ENCODE measurements at regions not wholly inside any gene's neighbourhood (a gene's known extent, or its start where the extent isn't known, plus 50 kb on each side); places are given as distances from the start of the nearest gene placed in this dataset.

DNA sequence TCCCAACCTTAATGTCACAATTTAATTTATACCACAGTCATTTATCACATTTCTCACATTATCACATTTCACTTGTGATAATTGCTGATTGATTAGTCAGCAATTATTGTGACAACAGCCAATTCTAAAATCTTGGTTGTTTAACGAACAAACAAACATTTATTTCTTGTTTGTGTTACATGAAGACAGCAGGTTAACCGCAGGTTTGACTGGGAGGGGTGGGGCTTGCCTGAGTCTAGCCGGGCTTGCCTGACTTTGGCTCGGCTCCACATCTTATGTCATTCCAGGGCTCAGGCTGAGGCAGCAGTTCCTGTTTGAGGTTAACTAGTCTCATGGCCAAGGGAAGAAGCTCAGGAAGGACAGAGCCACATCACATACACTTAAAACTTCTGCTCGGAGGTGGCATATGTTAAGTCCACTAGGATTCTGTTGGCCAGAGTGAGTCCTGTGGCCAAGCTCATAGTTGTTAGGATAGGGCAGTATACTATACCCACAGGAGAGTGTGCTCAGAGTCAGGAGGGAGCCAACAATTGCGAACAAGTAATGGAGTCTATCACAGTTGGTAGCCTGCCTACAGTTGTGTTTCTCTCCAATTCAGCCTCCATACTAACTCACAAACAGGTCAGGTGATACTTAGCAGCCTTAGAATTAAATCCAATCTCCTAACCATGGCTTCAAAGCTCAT lies 90.0 kb upstream of the IFNGR1 start:
- H3K27ac ChIP-seq = 0 out of 2 replicates have a peak overlapping the region, but pooled peaks have one; percentile 11
- no peaks in the 10 kb centered on the region for H3K27me3 ChIP-seq (ENCODE audit: insufficient read depth, low read depth)
- H3F3A ChIP-seq (ENCODE audit: insufficient read depth, low read depth) = no peaks in the 10 kb centered on the region
- H4K20me1 ChIP-seq (ENCODE audit: insufficient read depth) = no peaks in the 10 kb centered on the region
- no peaks in the 10 kb centered on the region for H3K36me3 ChIP-seq (ENCODE audit: low read depth)
- H3K4me1 ChIP-seq (replicated peaks; ENCODE audit: insufficient read depth) = peaks cover 23% of the 10 kb centered on the region
- intact Hi-C loops (cut with micrococcal nuclease; ENCODE audit: unreplicated experiment) = loop anchor here (2.0 kb wide), 1 partner anchor 30 kb away; no protein-coding TSS in a partner anchor
- BruUV-seq (replicated peaks) = no TSS peak
- H3K79me2 ChIP-seq (ENCODE audit: low read depth) = no peaks in the 10 kb centered on the region
- peak overlapping the region; percentile 30 for H3K4me2 ChIP-seq
- peak; percentile 77 to 90 for DNase-seq
- no peaks in the 10 kb centered on the region for H3K9me3 ChIP-seq (ENCODE audit: insufficient read depth, low read depth)
- no peaks in the 10 kb centered on the region for H3K9me2 ChIP-seq (ENCODE audit: insufficient read depth)
- H3K4me3 ChIP-seq = no peak overlapping the region
- TF ChIP-seq EZH2 (IDR thresholded peaks at IDR 0.05; ENCODE audit: low read depth) = no peak
- TF ChIP-seq, protein P1, sequence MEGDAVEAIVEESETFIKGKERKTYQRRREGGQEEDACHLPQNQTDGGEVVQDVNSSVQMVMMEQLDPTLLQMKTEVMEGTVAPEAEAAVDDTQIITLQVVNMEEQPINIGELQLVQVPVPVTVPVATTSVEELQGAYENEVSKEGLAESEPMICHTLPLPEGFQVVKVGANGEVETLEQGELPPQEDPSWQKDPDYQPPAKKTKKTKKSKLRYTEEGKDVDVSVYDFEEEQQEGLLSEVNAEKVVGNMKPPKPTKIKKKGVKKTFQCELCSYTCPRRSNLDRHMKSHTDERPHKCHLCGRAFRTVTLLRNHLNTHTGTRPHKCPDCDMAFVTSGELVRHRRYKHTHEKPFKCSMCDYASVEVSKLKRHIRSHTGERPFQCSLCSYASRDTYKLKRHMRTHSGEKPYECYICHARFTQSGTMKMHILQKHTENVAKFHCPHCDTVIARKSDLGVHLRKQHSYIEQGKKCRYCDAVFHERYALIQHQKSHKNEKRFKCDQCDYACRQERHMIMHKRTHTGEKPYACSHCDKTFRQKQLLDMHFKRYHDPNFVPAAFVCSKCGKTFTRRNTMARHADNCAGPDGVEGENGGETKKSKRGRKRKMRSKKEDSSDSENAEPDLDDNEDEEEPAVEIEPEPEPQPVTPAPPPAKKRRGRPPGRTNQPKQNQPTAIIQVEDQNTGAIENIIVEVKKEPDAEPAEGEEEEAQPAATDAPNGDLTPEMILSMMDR (conservative IDR thresholded peaks at IDR 0.05) = no peak
- no peak overlapping the region for H2AFZ ChIP-seq
- POLR2A ChIA-PET (ENCODE audit: unreplicated experiment) = interaction anchor here (0.6 kb wide), 1 partner anchor 754 kb away, joined by 3 read pairs; no protein-coding TSS in a partner anchor
- CTCF ChIA-PET = no interaction called here

DNA sequence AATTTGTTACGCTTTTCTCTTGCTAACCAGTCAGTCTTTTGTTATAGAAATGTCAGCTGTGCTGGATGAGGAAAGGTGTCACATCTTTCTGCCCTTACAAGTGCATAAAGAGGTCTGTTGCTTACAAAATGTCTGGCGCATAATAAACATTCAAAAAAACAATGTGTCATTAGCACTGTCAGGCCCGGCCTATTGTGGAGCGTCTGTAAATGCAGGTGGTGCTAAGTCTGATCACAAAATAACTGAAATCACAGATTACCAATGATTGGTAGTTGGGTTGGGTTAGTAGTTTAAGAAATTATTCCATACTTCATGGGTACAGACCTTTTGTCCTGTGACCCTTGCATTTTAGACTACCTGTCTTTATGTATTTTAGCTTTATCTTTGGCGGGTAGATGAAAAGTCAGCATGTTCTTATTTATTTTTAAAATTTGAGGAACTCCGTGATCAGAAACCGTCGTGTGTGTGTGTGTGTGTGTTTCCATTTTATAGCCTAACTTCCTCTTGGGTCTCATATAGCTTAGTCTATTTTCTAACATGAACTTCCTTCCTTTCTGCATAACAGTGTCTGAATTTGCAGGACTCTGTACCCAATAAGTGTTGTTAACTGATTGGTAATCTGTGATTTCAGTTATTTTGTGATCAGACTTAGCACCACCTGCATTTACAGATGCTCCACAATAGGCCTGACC lies 88.1 kb upstream of the IFNGR1 start:
- no peaks in the 10 kb centered on the region for H4K20me1 ChIP-seq (ENCODE audit: insufficient read depth)
- no peaks in the 10 kb centered on the region for H3K9me2 ChIP-seq (ENCODE audit: insufficient read depth)
- H3K27me3 ChIP-seq (ENCODE audit: insufficient read depth, low read depth) = no peaks in the 10 kb centered on the region
- CTCF ChIA-PET = no interaction called here
- H3K4me2 ChIP-seq = no peak overlapping the region
- no peaks in the 10 kb centered on the region for H3K79me2 ChIP-seq (ENCODE audit: low read depth)
- no peaks in the 10 kb centered on the region for H3F3A ChIP-seq (ENCODE audit: insufficient read depth, low read depth)
- peaks cover 20% of the 10 kb centered on the region for H3K4me1 ChIP-seq (replicated peaks; ENCODE audit: insufficient read depth)
- H3K36me3 ChIP-seq (ENCODE audit: low read depth) = no peaks in the 10 kb centered on the region
- no peak for DNase-seq
- POLR2A ChIA-PET (ENCODE audit: unreplicated experiment) = no interaction called here
- no peak for TF ChIP-seq EZH2 (IDR thresholded peaks at IDR 0.05; ENCODE audit: low read depth)
- TF ChIP-seq, protein P1 (conservative IDR thresholded peaks at IDR 0.05) = no peak
- intact Hi-C loops (cut with micrococcal nuclease; ENCODE audit: unreplicated experiment) = no loop called here
- H3K27ac ChIP-seq = no peak overlapping the region
- H3K4me3 ChIP-seq = no peak overlapping the region
- no peak overlapping the region for H2AFZ ChIP-seq
- H3K9me3 ChIP-seq (ENCODE audit: insufficient read depth, low read depth) = no peaks in the 10 kb centered on the region
- no TSS peak for BruUV-seq (replicated peaks)

DNA sequence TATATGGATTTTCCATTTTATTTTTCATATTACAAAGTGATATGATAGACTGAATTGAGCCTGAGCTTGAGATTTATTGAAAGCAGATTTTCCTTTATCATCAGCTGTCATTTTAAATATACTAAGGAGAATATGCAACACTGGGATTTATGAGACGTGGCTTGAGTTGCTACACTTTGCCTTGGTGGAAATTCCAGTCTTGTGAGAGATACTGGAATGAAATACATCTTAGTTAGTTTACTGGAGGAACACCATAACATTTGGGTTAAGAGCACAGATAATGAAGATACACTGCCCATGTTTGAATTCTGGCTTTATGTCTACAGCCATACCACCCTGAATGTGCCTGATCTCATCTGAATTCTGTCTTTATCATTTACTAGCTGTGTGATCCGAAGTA lies 86.5 kb upstream of the IFNGR1 start:
- Histone ChIP-seq H3K27ac (no peak overlapping the region), H4K20me1 (ENCODE audit: insufficient read depth) (no peaks in the 10 kb centered on the region), H2AFZ (no peak overlapping the region), H3K27me3 (ENCODE audit: insufficient read depth, low read depth) (no peaks in the 10 kb centered on the region), H3K4me1 (replicated peaks; ENCODE audit: insufficient read depth) (peaks cover 20% of the 10 kb centered on the region), H3K4me3 (no peak overlapping the region), H3K4me2 (no peak overlapping the region), H3K79me2 (ENCODE audit: low read depth) (no peaks in the 10 kb centered on the region), H3K36me3 (ENCODE audit: low read depth) (no peaks in the 10 kb centered on the region), H3F3A (ENCODE audit: insufficient read depth, low read depth) (no peaks in the 10 kb centered on the region), H3K9me2 (ENCODE audit: insufficient read depth) (no peaks in the 10 kb centered on the region), H3K9me3 (ENCODE audit: insufficient read depth, low read depth) (no peaks in the 10 kb centered on the region)
- CTCF ChIA-PET = no interaction called here
- BruUV-seq (replicated peaks) = no TSS peak
- POLR2A ChIA-PET (ENCODE audit: unreplicated experiment) = no interaction called here
- intact Hi-C loops (cut with micrococcal nuclease; ENCODE audit: unreplicated experiment) = no loop called here
- TF ChIP-seq EZH2 (IDR thresholded peaks at IDR 0.05; ENCODE audit: low read depth) = no peak
- TF ChIP-seq, protein P1 (conservative IDR thresholded peaks at IDR 0.05) = no peak
- DNase-seq = no peak
